ENCODE measurements at regions not wholly inside any gene's neighbourhood (a gene's known extent, or its start where the extent isn't known, plus 50 kb on each side); places are given as distances from the start of the nearest gene placed in this dataset.
"Not testable (repeated sequence)": the region's sequence is repeated elsewhere in the genome, so short reads cannot be mapped to it uniquely, and the experiment has no call there.

GRCh38 chr4:53920116-53920515 is 144.3 kb downstream of the CHIC2 start:
- DNase-seq: no peak

DNA sequence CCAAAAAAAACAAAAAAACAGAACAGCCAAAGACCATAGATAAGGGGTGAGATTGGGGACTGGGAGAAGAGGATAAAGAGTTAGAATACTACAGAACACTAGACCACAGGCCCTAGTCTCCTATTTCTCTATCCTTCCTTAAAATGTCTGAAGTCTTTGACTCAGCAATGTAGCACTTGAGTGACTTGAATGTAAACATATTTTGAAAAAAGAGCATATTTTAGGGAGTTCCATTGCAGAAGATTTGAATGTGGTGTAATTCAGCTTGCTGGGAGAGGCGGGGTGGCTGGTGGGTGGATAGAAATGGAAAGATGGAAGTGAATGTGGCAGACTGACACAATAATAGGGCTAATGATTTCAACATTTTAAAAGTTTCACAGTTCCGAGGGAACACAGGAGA is 144.9 kb downstream of the CHIC2 start:
- no peak for DNase-seq

- DNase-seq: no peak
These were observed 146.7 kb downstream of the CHIC2 start for GRCh38 chr4:53917729-53918128.

GRCh38 chr4:53916431-53916889 is 147.9 kb downstream of the CHIC2 start:
- no peak for DNase-seq

DNA sequence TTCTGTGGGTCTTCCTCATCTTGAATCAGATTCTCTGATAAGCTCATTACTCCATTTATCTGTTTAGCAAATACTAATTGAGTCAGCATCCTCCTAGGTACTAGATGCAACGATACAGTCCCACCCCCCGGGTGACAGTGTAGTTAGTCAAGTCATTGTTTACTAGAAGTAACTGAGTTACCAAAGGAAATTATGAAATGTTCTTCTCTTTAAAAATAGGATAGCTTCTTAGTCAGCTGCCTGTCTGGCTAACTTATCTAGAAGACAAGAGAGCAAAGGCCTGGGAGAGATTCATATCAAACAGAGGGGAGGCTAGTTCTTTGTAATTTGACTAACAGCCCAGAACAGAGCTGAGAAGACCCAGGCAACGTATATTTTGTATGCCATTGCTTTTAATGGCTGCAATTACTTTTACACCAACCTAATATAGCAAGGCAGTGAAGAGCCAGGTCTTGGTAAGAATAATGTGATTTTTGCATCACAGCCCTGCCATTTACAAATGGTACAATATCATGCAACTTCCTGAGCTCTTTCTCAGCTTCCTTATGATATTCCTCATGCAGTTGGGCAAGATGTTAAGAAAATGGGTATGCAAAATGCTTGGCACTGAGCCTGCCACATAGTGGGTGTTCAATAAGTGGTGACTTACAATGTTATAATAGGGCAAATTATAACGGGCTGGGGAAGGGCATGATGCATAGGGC is 149.9 kb downstream of the CHIC2 start:
- no peak for DNase-seq

DNA sequence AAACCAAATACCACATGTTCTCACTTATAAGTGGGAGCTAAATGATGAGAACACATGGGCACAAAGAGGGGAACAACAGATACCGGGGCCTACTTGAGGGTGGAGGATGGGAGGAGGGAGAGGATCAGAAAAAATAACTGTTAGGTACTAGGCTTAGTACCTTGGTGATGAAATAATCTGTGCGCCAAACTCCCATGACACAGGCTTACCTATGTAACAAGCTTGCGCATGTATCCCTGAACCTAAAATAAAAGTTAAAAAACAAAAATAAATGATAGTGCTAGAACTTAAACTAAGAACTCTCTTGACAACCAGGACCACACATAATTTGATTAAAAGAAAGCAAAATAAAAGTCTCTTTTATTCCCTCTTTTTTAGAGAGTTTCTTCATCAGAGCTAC is 150.6 kb downstream of the CHIC2 start:
- DNase-seq: no peak

DNA sequence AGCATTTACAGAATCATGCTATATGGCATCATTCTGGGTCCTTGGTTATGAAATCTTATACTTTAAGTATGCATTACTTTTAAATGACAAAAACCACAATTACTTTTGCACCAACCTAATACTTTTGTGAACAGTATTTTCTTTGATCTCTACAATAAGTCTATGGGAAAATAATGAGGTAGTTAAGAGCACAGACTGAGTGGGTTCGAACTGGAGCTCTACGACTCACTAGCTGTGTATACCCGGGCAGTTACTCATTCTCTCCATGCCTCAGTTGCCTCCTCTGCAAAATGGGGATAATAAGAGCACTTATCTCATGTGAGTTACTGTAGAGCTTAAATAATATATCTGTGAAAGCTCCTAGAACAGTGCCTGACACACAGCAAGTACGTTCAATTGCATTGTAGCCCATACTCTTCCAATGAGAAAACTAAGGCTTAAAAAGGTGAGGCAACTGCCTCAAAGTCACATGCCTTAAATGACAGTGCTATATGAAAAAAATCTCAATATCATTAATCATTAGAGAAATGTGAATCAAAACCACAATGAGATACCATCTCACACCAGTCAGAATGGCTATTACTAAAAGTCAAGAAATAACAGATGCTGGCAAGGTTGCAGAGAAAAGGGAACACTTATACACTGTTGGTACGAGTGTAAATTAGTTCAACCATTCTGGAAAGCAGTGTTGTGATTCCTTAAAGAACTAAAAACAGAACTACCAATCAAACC is 151.5 kb downstream of the CHIC2 start:
- DNase-seq: no peak

GRCh38 chr4:53908661-53909078 is 155.7 kb downstream of the CHIC2 start:
- peak; percentile 39 for DNase-seq

GRCh38 chr4:53907772-53908171 is 156.6 kb downstream of the CHIC2 start:
- no peak for DNase-seq

GRCh38 chr4:53906606-53907190 is 157.7 kb downstream of the CHIC2 start:
- DNase-seq: no peak

GRCh38 chr4:53905941-53906377 is 158.4 kb downstream of the CHIC2 start:
- no peak for DNase-seq

GRCh38 chr4:53905276-53905940 is 159.0 kb downstream of the CHIC2 start:
- DNase-seq: no peak

- no peak for DNase-seq
These were observed 161.6 kb downstream of the CHIC2 start for GRCh38 chr4:53902786-53903185.

GRCh38 chr4:53900271-53900649 is 164.1 kb downstream of the CHIC2 start:
- DNase-seq: no peak

- no peak for DNase-seq
These were observed 164.7 kb downstream of the CHIC2 start for GRCh38 chr4:53899586-53900270.

DNA sequence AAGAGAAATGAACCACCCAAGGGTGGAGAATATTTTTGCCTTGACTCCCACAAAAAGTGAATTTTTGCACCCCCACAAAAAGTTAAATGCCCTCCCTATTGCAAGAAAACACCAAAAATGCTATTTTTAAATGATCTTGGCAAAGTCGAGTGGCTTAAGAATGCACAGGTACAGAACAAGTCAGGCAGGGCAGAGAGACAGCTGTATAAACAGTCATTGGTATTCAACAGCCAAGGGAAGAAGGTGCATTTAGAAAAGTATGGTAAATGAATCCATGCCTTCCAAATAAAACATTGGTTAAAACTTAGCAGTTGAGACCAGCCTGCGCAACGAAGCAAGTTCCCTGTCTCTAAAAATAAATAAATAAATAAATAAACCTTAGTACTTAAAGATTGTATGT is 169.3 kb downstream of the CHIC2 start:
- no peak for DNase-seq

DNA sequence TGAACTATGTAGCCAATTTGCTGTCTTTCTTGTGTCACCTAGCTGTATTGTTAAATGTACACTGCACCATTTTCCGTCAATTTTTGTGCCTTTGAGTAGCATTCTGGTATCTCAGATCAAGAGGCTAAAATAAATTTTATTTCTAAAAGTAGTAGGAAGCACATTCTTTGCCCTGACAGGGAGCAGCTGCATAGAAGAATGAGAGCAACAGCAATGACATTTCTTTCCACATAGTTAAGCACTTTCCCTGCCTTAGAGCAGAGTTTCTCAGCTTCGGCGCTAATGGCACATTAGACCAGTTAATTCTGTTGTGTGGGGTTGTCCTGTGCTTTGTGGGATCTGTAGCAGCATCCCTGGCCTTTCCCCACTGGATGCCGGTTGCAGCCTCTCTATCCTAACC is 173.9 kb downstream of the CHIC2 start:
- DNase-seq: no peak

- no peak for DNase-seq
These were observed 174.9 kb downstream of the CHIC2 start for GRCh38 chr4:53889326-53890055.

GRCh38 chr4:53886090-53886489 is 178.3 kb downstream of the CHIC2 start:
- DNase-seq: no peak

DNA sequence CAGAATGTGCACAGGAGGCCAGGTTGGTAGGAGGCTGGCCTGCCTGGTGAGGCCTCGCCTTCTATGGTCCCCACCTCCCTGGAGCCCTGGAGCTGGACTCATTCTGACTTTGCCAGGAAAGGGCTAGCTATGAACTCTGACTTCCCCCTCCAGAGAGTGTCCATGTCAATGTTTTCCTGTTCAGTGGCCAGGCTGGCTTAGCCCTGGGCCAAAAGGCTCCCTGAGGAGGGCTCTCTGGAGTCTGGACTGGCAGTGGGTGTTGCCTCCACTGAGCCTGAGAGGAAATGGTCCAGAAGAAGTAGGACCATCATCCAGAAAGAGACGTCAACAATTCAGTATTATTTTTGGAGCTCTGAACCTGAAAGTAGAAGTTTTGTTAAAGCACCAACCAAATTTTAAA is 178.7 kb downstream of the CHIC2 start:
- DNase-seq: no peak

DNA sequence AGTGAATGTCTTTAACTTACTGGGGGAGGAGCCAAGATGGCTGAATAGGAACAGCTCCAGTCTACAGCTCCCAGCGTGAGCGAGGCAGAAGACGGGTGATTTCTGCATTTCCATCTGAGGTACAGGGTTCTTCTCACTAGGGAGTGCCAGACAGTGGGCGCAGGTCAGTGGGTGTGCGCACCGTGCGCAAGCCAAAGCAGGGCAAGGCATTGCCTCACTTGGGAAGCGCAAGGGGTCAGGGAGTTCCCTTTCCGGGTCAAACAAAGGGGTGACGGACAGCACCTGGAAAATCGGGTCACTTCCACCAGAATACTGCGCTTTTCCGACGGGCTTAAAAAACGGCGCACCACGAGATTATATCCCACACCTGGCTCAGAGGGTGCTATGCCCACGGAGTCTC is 187.3 kb downstream of the CHIC2 start:
- DNase-seq: not testable (repeated sequence)

DNA sequence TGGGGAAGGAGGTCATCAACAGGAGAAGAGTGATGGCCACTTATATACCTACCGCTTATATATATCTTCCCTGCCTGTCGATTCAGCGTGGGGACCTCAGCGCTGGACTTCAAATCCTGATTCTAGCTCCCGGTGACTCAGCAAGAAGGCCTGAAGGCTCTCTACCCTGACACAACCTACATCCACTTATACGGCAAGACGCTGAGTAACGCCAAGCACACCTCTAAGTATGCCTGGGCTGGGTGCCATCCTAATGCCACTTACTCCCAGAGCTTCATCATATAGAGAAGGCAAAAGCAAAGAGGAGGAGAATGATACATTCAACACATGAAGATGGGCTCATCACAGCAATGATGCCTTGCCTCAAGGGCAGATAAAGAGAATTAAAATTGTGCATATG is 198.3 kb downstream of the CHIC2 start:
- DNase-seq: no peak

Data from SIG-M5 (cell line).